H1 (cell line): ENCODE measurements at regions not wholly inside any gene's neighbourhood (a gene's known extent, or its start where the extent isn't known, plus 50 kb on each side); places are given as distances from the start of the nearest gene placed in this dataset.
A peak's percentile ranks its signal among the peaks of the same experiment; 100 is the strongest.

Source experiments
- CHD1 ChIP-seq: IDR thresholded peaks from 2 replicates; pipeline ENCODE4 v1.6.1; 2012; ENCODE audit warnings: low read depth, low read length, improper control_type of control experiment
- CHD2 ChIP-seq: IDR thresholded peaks from 2 replicates; pipeline ENCODE4 v1.6.1; 2012; ENCODE audit warnings: low read length, improper control_type of control experiment
- CREB1 ChIP-seq: IDR thresholded peaks from 2 replicates; pipeline ENCODE4 v1.6.1; 2012; ENCODE audit warnings: inconsistent platforms
- CTCF ChIP-seq, 3 experiments: IDR thresholded peaks; 1 replicate in 2 of 3; 2 replicates in 1 of 3; pipeline versions ENCODE4 v1.5.1 to v1.6.1; 2011; ENCODE audit warnings: low read length in 3 of 3, mild to moderate bottlenecking in 3 of 3, inconsistent platforms in 2 of 3, low read depth in 1 of 3, moderate library complexity in 1 of 3; ENCODE audit not compliant: insufficient read depth in 1 of 3; ENCODE audit errors: control extremely low read depth in 1 of 3
- EP300 ChIP-seq, 2 experiments: IDR thresholded peaks; 1 replicate in 1 of 2; 2 replicates in 1 of 2; pipeline ENCODE4 v1.6.1; 2011 to 2012; ENCODE audit warnings: low read depth in 2 of 2, low read length in 2 of 2, mild to moderate bottlenecking in 2 of 2, borderline replicate concordance in 1 of 2, inconsistent platforms in 1 of 2, moderate library complexity in 1 of 2
- JUN ChIP-seq: IDR thresholded peaks from 2 replicates; pipeline ENCODE4 v1.6.1; 2011; ENCODE audit warnings: low read depth, mild to moderate bottlenecking, improper control_type of control experiment, low read length
- POLR2AphosphoS5 ChIP-seq: IDR thresholded peaks from 2 replicates; pipeline ENCODE4 v1.6.1; 2011; ENCODE audit warnings: low read depth, low read length
- SRF ChIP-seq: IDR thresholded peaks from 2 replicates; pipeline ENCODE4 v1.6.1; 2011; ENCODE audit warnings: mild to moderate bottlenecking, low read depth, low read length, moderate library complexity
- TCF12 ChIP-seq: IDR thresholded peaks from 2 replicates; pipeline ENCODE4 v1.6.1; 2011; ENCODE audit warnings: low read depth, mild to moderate bottlenecking, low read length

GRCh38 chr21:20661745-20662422, 336.3 kb upstream of the NCAM2 start:
- TF ChIP-seq CHD2 (no peak), CTCF (IDR thresholded peaks at IDR 0.05; ENCODE audit: control extremely low read depth in 1 of 3, insufficient read depth in 1 of 3, low read depth in 1 of 3, low read length in 3 of 3) (no peak), TCF12 (no peak), SRF (no peak), CREB1 (no peak), POLR2AphosphoS5 (no peak), CHD1 (no peak), JUN (0 out of 2 replicates have a peak, but pooled peaks have one; percentile 34), EP300 (IDR thresholded peaks at IDR 0.05; ENCODE audit: borderline replicate concordance in 1 of 2, low read depth in 2 of 2, low read length in 2 of 2) (peak in 1 of 2 experiments; percentile 48; a peak in 1 of 3 replicates)
